SU-DHL-6 (cell line): ENCODE measurements at regions not wholly inside any gene's neighbourhood (a gene's known extent, or its start where the extent isn't known, plus 50 kb on each side); places are given as distances from the start of the nearest gene placed in this dataset.

ENCODE experiments used
- H2AFZ ChIP-seq: fragments of 200-600 bp; sonication (generic); 2 replicates; pipeline ENCODE4 v1.6.1; 2014; ENCODE audit warnings: low read depth, mild to moderate bottlenecking, moderate library complexity, mixed read lengths, antibody characterized with exemption, low read length; ENCODE audit not compliant: severe bottlenecking
- H3F3A ChIP-seq: fragments of 200-600 bp; shearing (Covaris generic); 2 replicates; pipeline ENCODE4 v1.6.0; 2016; ENCODE audit warnings: antibody characterized with exemption, mild to moderate bottlenecking; ENCODE audit not compliant: insufficient read depth
- H3K27ac ChIP-seq: fragments of 200-600 bp; sonication (generic); 2 replicates; pipeline ENCODE4 v1.5.1; 2016; ENCODE audit warnings: low read depth, mild to moderate bottlenecking, low read length, moderate library complexity, mixed read lengths
- H3K27me3 ChIP-seq: fragments of 200-600 bp; sonication (generic), shearing (Covaris generic); 2 replicates; pipeline ENCODE4 v1.6.0; 2014; ENCODE audit warnings: mild to moderate bottlenecking, low read length
- H3K36me3 ChIP-seq: fragments of 200-600 bp; sonication (generic); 2 replicates; pipeline ENCODE4 v1.6.1; 2014; ENCODE audit warnings: mild to moderate bottlenecking, low read length, mixed read lengths
- H3K4me2 ChIP-seq: fragments of 300-600, 200-600 bp; shearing (Covaris generic), sonication (generic); 2 replicates; pipeline ENCODE4 v1.6.0; 2014; ENCODE audit warnings: low read length, low read depth, mild to moderate bottlenecking; ENCODE audit not compliant: poor library complexity, severe bottlenecking
- H3K4me3 ChIP-seq: fragments of 200-600 bp; sonication (generic); 2 replicates; pipeline ENCODE4 v1.5.1; 2014; ENCODE audit warnings: antibody characterized with exemption, low read length, mild to moderate bottlenecking, mixed read lengths; ENCODE audit not compliant: insufficient read depth, poor library complexity, severe bottlenecking
- H3K79me2 ChIP-seq: fragments of 200-600 bp; sonication (generic); 2 replicates; pipeline ENCODE4 v1.6.1; 2014; ENCODE audit warnings: mild to moderate bottlenecking, low read length, moderate library complexity; ENCODE audit not compliant: insufficient read depth
- H3K9ac ChIP-seq: fragments of 200-600 bp; sonication (generic); 2 replicates; pipeline ENCODE4 v1.7.0; 2014; ENCODE audit warnings: mild to moderate bottlenecking, low read length
- H3K9me2 ChIP-seq: fragments of 200-600 bp; sonication (generic); replicated peaks from 2 replicates; pipeline ENCODE4 v1.6.1; 2014; ENCODE audit warnings: low read length; ENCODE audit not compliant: insufficient read depth
- H3K9me3 ChIP-seq: fragments of 200-600 bp; sonication (generic); 2 replicates; pipeline ENCODE4 v1.6.1; 2014; ENCODE audit warnings: low read length, mixed read lengths; ENCODE audit not compliant: insufficient read depth
- H4K20me1 ChIP-seq: fragments of 200-600 bp; sonication (generic); 2 replicates; pipeline ENCODE4 v1.6.1; 2014; ENCODE audit warnings: low read depth, mild to moderate bottlenecking, antibody characterized with exemption, low read length, moderate library complexity, mixed read lengths
- CTCF ChIP-seq: fragments of 200-600 bp; sonication (generic); IDR thresholded peaks from one replicate; pipeline ENCODE4 v1.5.1; 2017; ENCODE audit warnings: antibody characterized with exemption, mild to moderate bottlenecking, low read length, moderate library complexity; ENCODE audit not compliant: insufficient read depth, poor library complexity, severe bottlenecking
- EZH2phosphoT487 ChIP-seq: fragments of 200-600 bp; sonication (generic), shearing (Covaris generic); conservative IDR thresholded peaks from 2 replicates; pipeline ENCODE4 v1.6.1; 2018; ENCODE audit warnings: mild to moderate bottlenecking, antibody characterized with exemption, low read length, moderate library complexity, mixed read lengths

- Histone ChIP-seq H4K20me1 (no peaks in the 10 kb centered on the region), H3K27ac (no peak overlapping the region), H3K4me2 (no peak overlapping the region), H3K27me3 (no peaks in the 10 kb centered on the region), H3K4me3 (no peak overlapping the region), H2AFZ (no peak overlapping the region), H3K9me3 (no peaks in the 10 kb centered on the region), H3K36me3 (no peaks in the 10 kb centered on the region), H3F3A (no peaks in the 10 kb centered on the region), H3K9ac (no peak overlapping the region), H3K79me2 (no peaks in the 10 kb centered on the region), H3K9me2 (no peaks in the 10 kb centered on the region)
- TF ChIP-seq CTCF (no peak), EZH2phosphoT487 (no peak)
Measured at GRCh38 chr6:40042232-40042631, 108.0 kb upstream of the MOCS1 start.

- Histone ChIP-seq H3K79me2 (no peaks in the 10 kb centered on the region), H3K4me2 (no peak overlapping the region), H2AFZ (no peak overlapping the region), H3K27me3 (no peaks in the 10 kb centered on the region), H3K4me3 (no peak overlapping the region), H3K27ac (no peak overlapping the region), H3K9me3 (no peaks in the 10 kb centered on the region), H3K9me2 (no peaks in the 10 kb centered on the region), H4K20me1 (no peaks in the 10 kb centered on the region), H3K9ac (no peak overlapping the region), H3F3A (no peaks in the 10 kb centered on the region), H3K36me3 (no peaks in the 10 kb centered on the region)
- TF ChIP-seq EZH2phosphoT487 (no peak), CTCF (no peak)
Measured at GRCh38 chr6:40039042-40039441, 104.8 kb upstream of the MOCS1 start.

- Histone ChIP-seq H3K4me2 (no peak overlapping the region), H2AFZ (no peak overlapping the region), H3F3A (no peaks in the 10 kb centered on the region), H4K20me1 (no peaks in the 10 kb centered on the region), H3K27me3 (no peaks in the 10 kb centered on the region), H3K4me3 (no peak overlapping the region), H3K9me2 (no peaks in the 10 kb centered on the region), H3K9ac (no peak overlapping the region), H3K36me3 (no peaks in the 10 kb centered on the region), H3K27ac (no peak overlapping the region), H3K9me3 (no peaks in the 10 kb centered on the region), H3K79me2 (no peaks in the 10 kb centered on the region)
- TF ChIP-seq EZH2phosphoT487, result no peak
- no peak for TF ChIP-seq CTCF
Measured at GRCh38 chr6:40038626-40039025, 104.4 kb upstream of the MOCS1 start.

- TF ChIP-seq EZH2phosphoT487 (no peak), CTCF (no peak)
- no peak overlapping the region for H2AFZ ChIP-seq
- no peaks in the 10 kb centered on the region for H3K9me3 ChIP-seq
- H3K4me2 ChIP-seq, result no peak overlapping the region
- no peaks in the 10 kb centered on the region for H3K36me3 ChIP-seq
- no peak overlapping the region for H3K9ac ChIP-seq
- H4K20me1 ChIP-seq, result no peaks in the 10 kb centered on the region
- H3K4me3 ChIP-seq, result no peak overlapping the region
- no peaks in the 10 kb centered on the region for H3K27me3 ChIP-seq
- H3K9me2 ChIP-seq, result no peaks in the 10 kb centered on the region
- no peaks in the 10 kb centered on the region for H3F3A ChIP-seq
- no peak overlapping the region for H3K27ac ChIP-seq
- no peaks in the 10 kb centered on the region for H3K79me2 ChIP-seq
Measured at GRCh38 chr6:40037271-40037670, 103.0 kb upstream of the MOCS1 start.
